Neural cell (in vitro differentiated cells): ENCODE measurements at regions not wholly inside any gene's neighbourhood (a gene's known extent, or its start where the extent isn't known, plus 50 kb on each side); places are given as distances from the start of the nearest gene placed in this dataset.

Source experiments
- H2AFZ ChIP-seq: fragments of 200-600, 300-800 bp; sonication (generic), shearing (Covaris generic); 2 replicates; pipeline ENCODE4 v1.6.0; 2014; ENCODE audit warnings: low read depth, mild to moderate bottlenecking, antibody characterized with exemption, low read length, moderate library complexity
- H3F3A ChIP-seq: fragments of 200-600 bp; shearing (Covaris generic); 2 replicates; pipeline ENCODE4 v1.6.1; 2016; ENCODE audit warnings: mild to moderate bottlenecking, moderate library complexity, mixed read lengths, antibody characterized with exemption, low read length; ENCODE audit not compliant: insufficient read depth, poor library complexity, severe bottlenecking
- H3K27ac ChIP-seq: fragments of 200-600, 300-800 bp; sonication (generic), shearing (Covaris generic); 2 replicates; pipeline ENCODE4 v1.5.1; 2014; ENCODE audit warnings: mild to moderate bottlenecking, low read length, moderate library complexity
- H3K27me3 ChIP-seq: fragments of 300-800, 200-600 bp; sonication (generic), shearing (Covaris generic); 2 replicates; pipeline ENCODE4 v1.6.0; 2014; ENCODE audit warnings: mild to moderate bottlenecking, low read depth, low read length, moderate library complexity; ENCODE audit not compliant: insufficient read depth
- H3K36me3 ChIP-seq: fragments of 300-800, 200-600 bp; sonication (generic), shearing (Covaris generic); 2 replicates; pipeline ENCODE4 v1.5.1; 2014; ENCODE audit warnings: mild to moderate bottlenecking, antibody characterized with exemption, low read length, moderate library complexity; ENCODE audit not compliant: insufficient read depth
- H3K4me2 ChIP-seq: fragments of 300-800, 200-600 bp; sonication (generic), shearing (Covaris generic); 2 replicates; pipeline ENCODE4 v1.6.0; 2014; ENCODE audit warnings: mild to moderate bottlenecking, low read length
- H3K4me3 ChIP-seq: fragments of 300-800, 200-600 bp; sonication (generic), shearing (Covaris generic); 2 replicates; pipeline ENCODE4 v1.5.1; 2014; ENCODE audit warnings: mild to moderate bottlenecking, low read length, moderate library complexity
- H3K79me2 ChIP-seq: fragments of 200-600 bp; shearing (Covaris generic); replicated peaks from 2 replicates; pipeline ENCODE4 v1.6.0; 2014; ENCODE audit warnings: mild to moderate bottlenecking, low read length, moderate library complexity; ENCODE audit not compliant: insufficient read depth
- H3K9ac ChIP-seq: fragments of 300-800, 200-600 bp; sonication (generic), shearing (Covaris generic); 2 replicates; pipeline ENCODE4 v1.6.1; 2016; ENCODE audit warnings: mild to moderate bottlenecking, low read length, mixed read lengths
- H3K9me2 ChIP-seq: fragments of 200-600 bp; shearing (Covaris generic); 2 replicates; pipeline ENCODE4 v1.6.1; 2016; ENCODE audit warnings: mild to moderate bottlenecking, low read length, mixed read lengths; ENCODE audit not compliant: insufficient read depth
- H3K9me3 ChIP-seq: fragments of 200-600, 300-800 bp; sonication (generic), shearing (Covaris generic); 2 replicates; pipeline ENCODE4 v1.6.1; 2016; ENCODE audit warnings: mild to moderate bottlenecking, mixed run types, low read length, moderate library complexity, mixed read lengths
- H4K20me1 ChIP-seq: fragments of 200-600 bp; shearing (Covaris generic); 2 replicates; pipeline ENCODE4 v1.6.1; 2016; ENCODE audit warnings: mild to moderate bottlenecking, mixed run types; ENCODE audit not compliant: insufficient read depth
- CTCF ChIP-seq: fragments of 450-650 bp; IDR thresholded peaks from 2 replicates; pipeline ENCODE4 v1.5.1; 2014; ENCODE audit warnings: antibody characterized with exemption, mild to moderate bottlenecking, moderate library complexity; ENCODE audit not compliant: poor library complexity, severe bottlenecking
- EP300 ChIP-seq: fragments of 450-650 bp; conservative IDR thresholded peaks from 2 replicates; pipeline ENCODE4 v1.6.1; 2014; ENCODE audit warnings: antibody characterized with exemption, mild to moderate bottlenecking, moderate library complexity; ENCODE audit not compliant: poor library complexity, severe bottlenecking
- EZH2 ChIP-seq: fragments of 200-600, 300-800 bp; shearing (Covaris generic), sonication (generic); IDR thresholded peaks from 2 replicates; pipeline ENCODE4 v1.6.1; 2014; ENCODE audit warnings: antibody characterized with exemption, low read length, borderline replicate concordance, mild to moderate bottlenecking; ENCODE audit not compliant: insufficient read depth, poor library complexity, severe bottlenecking
- MXI1 ChIP-seq: fragments of 450-650 bp; conservative IDR thresholded peaks from 2 replicates; pipeline ENCODE4 v1.6.1; 2014; ENCODE audit warnings: antibody characterized with exemption, mild to moderate bottlenecking; ENCODE audit not compliant: poor library complexity, severe bottlenecking
- POLR2AphosphoS5 ChIP-seq: IDR thresholded peaks from 2 replicates; pipeline ENCODE4 v1.6.1; 2012
- RAD21 ChIP-seq: fragments of 450-650 bp; conservative IDR thresholded peaks from 2 replicates; pipeline ENCODE4 v1.6.1; 2014; ENCODE audit warnings: antibody characterized with exemption, mild to moderate bottlenecking, moderate library complexity
- REST ChIP-seq: IDR thresholded peaks from 2 replicates; pipeline ENCODE4 v1.6.1; 2012; ENCODE audit warnings: borderline replicate concordance
- SMC3 ChIP-seq: fragments of 450-650 bp; conservative IDR thresholded peaks from 2 replicates; pipeline ENCODE4 v1.6.1; 2014; ENCODE audit warnings: antibody characterized with exemption, mild to moderate bottlenecking, moderate library complexity; ENCODE audit not compliant: poor library complexity
- TAF1 ChIP-seq: IDR thresholded peaks from 2 replicates; pipeline ENCODE4 v1.6.1; 2012; ENCODE audit warnings: low read depth

- Histone ChIP-seq H2AFZ (no peak overlapping the region), H3K79me2 (no peaks in the 10 kb centered on the region), H3K4me2 (no peak overlapping the region), H3K36me3 (no peaks in the 10 kb centered on the region), H4K20me1 (no peaks in the 10 kb centered on the region), H3K27ac (no peak overlapping the region), H3K9me2 (no peaks in the 10 kb centered on the region), H3K9ac (no peak overlapping the region), H3K9me3 (no peaks in the 10 kb centered on the region), H3K4me3 (no peak overlapping the region), H3F3A (no peaks in the 10 kb centered on the region), H3K27me3 (no peaks in the 10 kb centered on the region)
- no peak for TF ChIP-seq EP300
Measured at GRCh38 chr18:1930291-1931270, 640.7 kb downstream of the METTL4 start.

GRCh38 chr18:1952486-1952885 is 618.8 kb downstream of the METTL4 start:
- Histone ChIP-seq H3K27me3 (no peaks in the 10 kb centered on the region), H2AFZ (no peak overlapping the region), H3K9ac (no peak overlapping the region), H3F3A (no peaks in the 10 kb centered on the region), H3K9me3 (no peaks in the 10 kb centered on the region), H3K9me2 (no peaks in the 10 kb centered on the region), H3K79me2 (no peaks in the 10 kb centered on the region), H3K27ac (no peak overlapping the region), H4K20me1 (no peaks in the 10 kb centered on the region), H3K4me2 (no peak overlapping the region), H3K36me3 (no peaks in the 10 kb centered on the region), H3K4me3 (no peak overlapping the region)
- TF ChIP-seq EP300 (no peak), RAD21 (no peak)

GRCh38 chr18:1954583-1955312 is 616.6 kb downstream of the METTL4 start:
- Histone ChIP-seq H3K36me3 (no peaks in the 10 kb centered on the region), H3K27me3 (no peaks in the 10 kb centered on the region), H2AFZ (no peak overlapping the region), H4K20me1 (no peaks in the 10 kb centered on the region), H3F3A (no peaks in the 10 kb centered on the region), H3K27ac (no peak overlapping the region), H3K9ac (no peak overlapping the region), H3K9me3 (no peaks in the 10 kb centered on the region), H3K79me2 (no peaks in the 10 kb centered on the region), H3K9me2 (no peaks in the 10 kb centered on the region), H3K4me2 (no peak overlapping the region), H3K4me3 (no peak overlapping the region)
- no peak for TF ChIP-seq RAD21
- no peak for TF ChIP-seq MXI1
- no peak for TF ChIP-seq REST
- TF ChIP-seq TAF1 = no peak
- no peak for TF ChIP-seq CTCF
- no peak for TF ChIP-seq POLR2AphosphoS5
- TF ChIP-seq EZH2 = no peak
- no peak for TF ChIP-seq EP300
- no peak for TF ChIP-seq SMC3
